HG03439 (cell line): ENCODE measurements at regions not wholly inside any gene's neighbourhood (a gene's known extent, or its start where the extent isn't known, plus 50 kb on each side); places are given as distances from the start of the nearest gene placed in this dataset.
"Not testable (repeated sequence)": the region's sequence is repeated elsewhere in the genome, so short reads cannot be mapped to it uniquely, and the experiment has no call there.

Source experiments
- ATAC-seq: cut with Tn5 transposase; IDR thresholded peaks from one replicate; pipeline ENCODE4 v1.9.1; 2021; ENCODE audit warnings: mild to moderate bottlenecking, moderate library complexity; ENCODE audit not compliant: unreplicated experiment

DNA sequence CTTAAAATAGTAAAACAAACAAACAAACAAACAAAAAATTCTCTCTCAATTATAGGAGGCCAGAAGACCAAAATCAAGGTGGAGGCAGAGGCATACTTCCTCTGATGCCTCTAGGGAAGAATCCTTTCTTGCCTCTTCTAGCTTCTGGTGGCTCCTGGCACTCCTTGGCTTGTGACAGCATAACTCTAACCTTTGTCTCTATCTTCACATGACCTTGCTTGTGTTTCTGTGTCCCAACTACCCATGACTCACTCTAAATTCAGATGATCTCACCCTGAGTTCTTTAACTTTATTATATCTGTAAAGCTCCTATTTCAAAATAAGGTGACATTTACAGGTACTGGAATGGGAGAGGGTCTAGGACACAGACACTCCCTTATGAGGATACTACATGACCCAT, 88.3 kb upstream of the ANTXRL start:
- ATAC-seq, result no peak

DNA sequence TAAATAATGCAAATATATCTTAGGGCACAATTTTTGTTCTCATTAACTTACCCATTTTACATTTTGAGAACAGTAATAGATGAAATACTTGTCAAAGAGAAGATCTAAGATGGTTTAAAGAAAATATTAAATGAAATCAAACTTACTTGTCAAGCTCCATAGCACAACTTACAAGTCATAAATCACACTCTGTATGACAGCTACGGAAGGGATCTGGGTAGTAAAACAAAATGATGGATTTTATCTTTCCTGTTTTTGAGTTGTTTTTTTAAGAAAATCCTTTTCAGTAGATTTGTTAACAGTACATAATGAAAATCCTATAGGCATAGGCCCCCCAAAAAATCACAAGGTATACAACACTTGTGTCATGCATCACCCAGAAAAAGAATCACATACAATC, 84.4 kb upstream of the ANTXRL start:
- ATAC-seq, result not testable (repeated sequence)

- ATAC-seq, result not testable (repeated sequence)
Observed at GRCh38 chr10:46204482-46205102, 82.2 kb upstream of the ANTXRL start.

- ATAC-seq, result not testable (repeated sequence)
Observed at GRCh38 chr10:46210427-46210826, 76.4 kb upstream of the ANTXRL start.

DNA sequence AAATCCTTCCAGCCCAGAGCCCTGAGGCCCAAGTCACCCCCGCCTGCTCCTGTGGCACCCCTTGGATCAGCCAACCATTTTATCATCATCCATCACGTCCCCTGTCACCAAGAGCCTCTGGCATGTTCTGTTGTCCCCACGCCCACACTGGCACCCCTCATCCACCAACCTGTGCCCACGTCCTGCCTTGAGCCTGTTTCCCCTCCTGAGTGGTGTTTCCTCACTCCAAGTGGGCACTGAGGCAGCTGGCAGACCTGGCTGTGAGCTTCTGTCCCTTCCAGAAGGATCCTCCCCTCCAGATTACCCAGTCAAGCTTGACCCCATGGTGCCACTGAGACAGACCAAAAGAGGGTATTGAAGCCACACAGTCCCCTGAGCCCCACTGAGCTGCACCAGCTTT, 71.4 kb upstream of the ANTXRL start:
- ATAC-seq, result no peak

DNA sequence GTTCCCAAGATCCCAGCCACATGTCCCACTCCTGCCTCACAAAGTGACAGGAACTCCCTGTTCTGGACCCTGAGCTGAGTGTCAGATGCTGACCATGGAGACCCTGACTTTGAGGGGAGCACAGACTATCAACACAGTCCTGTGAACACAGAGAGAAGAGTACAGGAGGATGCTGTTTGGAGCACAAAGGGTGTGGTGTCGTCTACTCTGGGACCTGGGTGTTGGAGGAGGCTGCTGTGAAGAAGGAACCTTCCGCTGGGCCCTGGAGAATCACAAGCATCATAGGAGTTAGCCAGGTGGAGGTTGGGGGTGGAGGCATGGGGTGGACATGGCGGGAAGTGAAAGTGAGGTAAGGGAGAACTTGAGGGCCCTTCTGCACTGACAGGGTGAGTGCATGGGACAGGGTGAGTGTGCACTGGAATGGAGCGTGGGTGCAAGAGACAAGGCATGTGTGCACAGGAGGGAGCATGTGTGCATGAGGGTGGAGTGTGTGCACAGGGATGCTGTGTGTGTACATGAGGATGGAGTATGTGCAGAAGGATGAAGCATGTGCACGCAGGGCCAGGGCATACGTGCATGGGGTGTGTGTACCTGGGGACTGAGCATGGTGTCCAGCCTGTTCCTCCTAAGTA, 70.7 kb upstream of the ANTXRL start:
- no peak for ATAC-seq

GRCh38 chr10:46216836-46217751, 69.7 kb upstream of the ANTXRL start:
- ATAC-seq, result no peak

DNA sequence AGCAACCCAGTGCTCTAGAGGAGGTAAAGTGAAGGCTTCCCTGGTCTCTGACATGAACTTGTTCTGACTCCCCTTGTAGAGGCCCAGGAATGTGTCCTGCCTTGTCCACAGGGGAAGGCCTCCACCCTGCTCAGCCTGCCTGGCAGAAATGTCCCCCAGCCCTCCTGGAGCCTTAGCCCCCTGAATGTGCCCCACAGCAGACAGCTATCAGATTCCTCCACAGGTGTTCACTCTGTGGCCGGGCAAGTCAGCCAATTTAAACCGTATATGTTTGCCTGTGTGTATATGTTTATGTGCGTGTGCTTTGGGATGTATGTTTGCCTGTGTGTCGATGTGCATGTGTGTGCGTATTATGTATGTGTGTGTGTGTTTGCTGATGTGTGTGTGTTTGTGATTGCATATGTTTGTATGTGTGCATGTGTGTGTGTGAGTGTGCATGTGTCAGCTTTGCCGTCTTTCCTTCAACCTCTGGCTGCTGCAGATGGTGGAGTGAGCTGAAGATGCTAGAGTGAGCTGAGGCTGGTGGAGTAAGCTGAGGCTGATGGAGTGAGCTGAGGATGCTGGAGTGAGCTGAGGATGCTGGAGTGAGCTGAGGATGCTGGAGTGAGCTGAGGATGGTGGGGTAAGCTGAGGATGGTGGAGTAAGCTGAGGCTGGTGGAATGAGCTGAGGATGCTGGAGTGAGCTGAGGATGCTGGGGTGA, 68.9 kb upstream of the ANTXRL start:
- ATAC-seq, result no peak

DNA sequence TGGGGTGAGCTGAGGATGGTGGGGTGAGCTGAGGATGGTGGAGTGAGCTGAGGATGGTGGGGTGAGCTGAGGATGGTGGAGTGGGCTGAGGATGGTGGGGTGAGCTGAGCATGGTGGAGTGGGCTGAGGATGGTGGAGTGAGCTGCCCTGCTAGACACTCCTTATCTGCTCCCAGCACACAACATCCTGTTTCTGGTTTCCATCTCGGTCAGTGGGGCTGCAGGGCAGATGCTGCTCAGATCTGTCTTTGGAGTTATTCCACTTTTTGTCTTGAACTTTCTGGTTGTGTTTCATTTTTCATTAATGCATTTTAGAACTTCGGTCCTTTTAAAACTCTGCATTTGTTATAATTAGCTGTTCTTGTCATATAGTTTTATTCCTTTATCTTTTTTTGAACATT, 67.9 kb upstream of the ANTXRL start:
- no peak for ATAC-seq

GRCh38 chr10:46219431-46219990, 67.3 kb upstream of the ANTXRL start:
- not testable (repeated sequence) for ATAC-seq

GRCh38 chr10:46220187-46220586, 66.6 kb upstream of the ANTXRL start:
- ATAC-seq, result no peak

- no peak for ATAC-seq
Observed at GRCh38 chr10:46220872-46221538, 65.8 kb upstream of the ANTXRL start.

DNA sequence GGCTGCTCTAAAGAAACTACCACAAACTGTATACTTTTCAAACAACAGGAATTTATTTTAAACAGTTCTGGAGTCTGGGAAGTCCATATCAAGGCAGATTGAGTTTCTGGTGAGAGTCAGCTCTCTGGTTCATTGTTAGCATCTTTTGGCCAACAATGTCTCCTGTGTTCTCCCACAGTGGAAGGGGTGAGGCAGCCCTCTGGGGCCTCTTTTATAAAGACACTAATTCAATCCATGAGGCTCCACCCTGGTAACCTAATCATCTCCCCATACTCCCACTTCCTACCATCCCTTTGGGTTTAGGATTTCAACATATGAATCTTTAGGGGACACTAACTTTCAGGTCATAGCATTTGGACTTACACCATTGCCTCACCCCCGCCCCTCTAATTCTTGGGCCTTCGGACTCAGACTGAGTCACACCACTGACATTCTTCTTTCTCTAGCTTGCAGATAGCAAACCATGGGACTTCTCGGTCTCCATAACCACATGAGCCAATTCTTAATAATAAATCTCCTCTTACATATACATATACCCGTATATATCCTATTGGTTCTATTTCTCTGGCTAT, 64.3 kb upstream of the ANTXRL start:
- ATAC-seq, result no peak

GRCh38 chr10:46223064-46223480, 63.7 kb upstream of the ANTXRL start:
- no peak for ATAC-seq

GRCh38 chr10:46223626-46224413, 63.0 kb upstream of the ANTXRL start:
- ATAC-seq, result no peak

DNA sequence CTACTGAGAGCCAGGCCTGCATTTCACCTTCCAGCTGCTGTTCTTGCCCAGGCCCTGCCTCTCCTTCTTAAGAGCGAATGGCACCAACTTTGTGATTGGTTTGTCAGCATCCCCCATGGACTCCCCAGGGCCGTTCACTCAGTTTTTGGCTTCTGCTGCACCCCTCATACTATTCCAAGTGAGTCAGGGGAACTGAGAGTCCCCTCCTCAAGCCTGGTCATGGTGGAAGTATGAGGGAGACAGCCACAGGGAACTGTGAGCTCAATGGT, 62.4 kb upstream of the ANTXRL start:
- ATAC-seq, result no peak

- ATAC-seq, result no peak
Observed at GRCh38 chr10:46225597-46225996, 61.2 kb upstream of the ANTXRL start.

- ATAC-seq, result no peak
Observed at GRCh38 chr10:46226232-46226631, 60.6 kb upstream of the ANTXRL start.

GRCh38 chr10:46226900-46227558, 59.8 kb upstream of the ANTXRL start:
- no peak for ATAC-seq
